BLaER1 (cell line): ENCODE measurements at regions not wholly inside any gene's neighbourhood (a gene's known extent, or its start where the extent isn't known, plus 50 kb on each side); places are given as distances from the start of the nearest gene placed in this dataset.

ENCODE experiments used
- H3K27ac ChIP-seq: shearing (Covaris generic); formaldehyde crosslinking; 2 replicates; pipeline ENCODE4 v1.8.1; 2022
- H3K27me3 ChIP-seq: shearing (Covaris generic); formaldehyde crosslinking; 2 replicates; pipeline ENCODE4 v1.8.1; 2022
- H3K36me3 ChIP-seq: shearing (Covaris generic); formaldehyde crosslinking; 2 replicates; pipeline ENCODE4 v1.8.1; 2022
- H3K4me1 ChIP-seq: shearing (Covaris generic); formaldehyde crosslinking; 2 replicates; pipeline ENCODE4 v1.8.1; 2022
- H3K4me2 ChIP-seq: shearing (Covaris generic); formaldehyde crosslinking; 2 replicates; pipeline ENCODE4 v1.8.1; 2022
- H3K4me3 ChIP-seq: shearing (Covaris generic); formaldehyde crosslinking; 2 replicates; pipeline ENCODE4 v1.8.1; 2022
- H3K9ac ChIP-seq: shearing (Covaris generic); formaldehyde crosslinking; 2 replicates; pipeline ENCODE4 v1.8.1; 2022
- H3K9me3 ChIP-seq: shearing (Covaris generic); formaldehyde crosslinking; 2 replicates; pipeline ENCODE4 v1.8.1; 2022
- H4K20me1 ChIP-seq: shearing (Covaris generic); formaldehyde crosslinking; 2 replicates; pipeline ENCODE4 v1.8.1; 2022
- Cebpa-rat ChIP-seq: shearing (Covaris generic); IDR thresholded peaks from 2 replicates; pipeline ENCODE4 v1.8.1; 2022

GRCh38 chr2:194104687-194105086 is 1552.3 kb upstream of the SLC39A10 start:
- TF ChIP-seq Cebpa-rat = no peak
- Histone ChIP-seq H3K9me3 (no peaks in the 10 kb centered on the region), H3K4me1 (no peaks in the 10 kb centered on the region), H3K9ac (no peak overlapping the region), H3K27me3 (no peaks in the 10 kb centered on the region), H3K27ac (no peak overlapping the region), H3K4me2 (no peak overlapping the region), H3K36me3 (no peaks in the 10 kb centered on the region), H3K4me3 (no peak overlapping the region), H4K20me1 (no peaks in the 10 kb centered on the region)

GRCh38 chr2:194103941-194104659 is 1552.9 kb upstream of the SLC39A10 start:
- no peak overlapping the region for H3K27ac ChIP-seq
- no peaks in the 10 kb centered on the region for H3K27me3 ChIP-seq
- no peak for TF ChIP-seq Cebpa-rat
- H3K4me1 ChIP-seq = no peaks in the 10 kb centered on the region
- H3K4me2 ChIP-seq = no peak overlapping the region
- no peak overlapping the region for H3K9ac ChIP-seq
- no peaks in the 10 kb centered on the region for H3K36me3 ChIP-seq
- H4K20me1 ChIP-seq = no peaks in the 10 kb centered on the region
- no peaks in the 10 kb centered on the region for H3K9me3 ChIP-seq
- H3K4me3 ChIP-seq = no peak overlapping the region

- no peak overlapping the region for H3K4me2 ChIP-seq
- no peak overlapping the region for H3K9ac ChIP-seq
- H3K9me3 ChIP-seq = no peaks in the 10 kb centered on the region
- H3K4me1 ChIP-seq = no peaks in the 10 kb centered on the region
- H3K27me3 ChIP-seq = no peaks in the 10 kb centered on the region
- no peak overlapping the region for H3K27ac ChIP-seq
- no peaks in the 10 kb centered on the region for H3K36me3 ChIP-seq
- no peaks in the 10 kb centered on the region for H4K20me1 ChIP-seq
- H3K4me3 ChIP-seq = no peak overlapping the region
- TF ChIP-seq Cebpa-rat = no peak
These were observed 1554.5 kb upstream of the SLC39A10 start for GRCh38 chr2:194102546-194102945.

- Histone ChIP-seq H4K20me1 (no peaks in the 10 kb centered on the region), H3K4me1 (no peaks in the 10 kb centered on the region), H3K4me2 (no peak overlapping the region), H3K9me3 (no peaks in the 10 kb centered on the region), H3K4me3 (no peak overlapping the region), H3K27me3 (no peaks in the 10 kb centered on the region), H3K36me3 (no peaks in the 10 kb centered on the region), H3K27ac (no peak overlapping the region), H3K9ac (no peak overlapping the region)
- no peak for TF ChIP-seq Cebpa-rat
These were observed 1556.8 kb upstream of the SLC39A10 start for GRCh38 chr2:194100201-194100600.

- no peak for TF ChIP-seq Cebpa-rat
- no peaks in the 10 kb centered on the region for H3K9me3 ChIP-seq
- H3K9ac ChIP-seq = no peak overlapping the region
- no peak overlapping the region for H3K4me2 ChIP-seq
- H4K20me1 ChIP-seq = no peaks in the 10 kb centered on the region
- H3K27me3 ChIP-seq = no peaks in the 10 kb centered on the region
- no peak overlapping the region for H3K4me3 ChIP-seq
- H3K27ac ChIP-seq = no peak overlapping the region
- no peaks in the 10 kb centered on the region for H3K4me1 ChIP-seq
- no peaks in the 10 kb centered on the region for H3K36me3 ChIP-seq
These were observed 1560.6 kb upstream of the SLC39A10 start for GRCh38 chr2:194096402-194096801.

- H3K4me2 ChIP-seq = no peak overlapping the region
- peaks cover 3% of the 10 kb centered on the region; the same call in 1 of the 2 replicates for H3K9me3 ChIP-seq
- H3K4me1 ChIP-seq = no peaks in the 10 kb centered on the region
- H3K27ac ChIP-seq = no peak overlapping the region
- no peak overlapping the region for H3K4me3 ChIP-seq
- no peak overlapping the region for H3K9ac ChIP-seq
- no peaks in the 10 kb centered on the region for H4K20me1 ChIP-seq
- H3K36me3 ChIP-seq = no peaks in the 10 kb centered on the region
- TF ChIP-seq Cebpa-rat = no peak
- no peaks in the 10 kb centered on the region for H3K27me3 ChIP-seq
These were observed 1561.7 kb upstream of the SLC39A10 start for GRCh38 chr2:194095359-194095758.

- H3K9me3 ChIP-seq = peaks cover 6% of the 10 kb centered on the region; the same call in 1 of the 2 replicates
- H3K4me3 ChIP-seq = no peak overlapping the region
- no peaks in the 10 kb centered on the region for H3K36me3 ChIP-seq
- TF ChIP-seq Cebpa-rat = no peak
- no peaks in the 10 kb centered on the region for H3K27me3 ChIP-seq
- H3K4me2 ChIP-seq = no peak overlapping the region
- no peaks in the 10 kb centered on the region for H4K20me1 ChIP-seq
- no peak overlapping the region for H3K9ac ChIP-seq
- 0 out of 2 replicates have a peak, but pooled peaks cover 6% of the 10 kb centered on the region for H3K4me1 ChIP-seq
- H3K27ac ChIP-seq = no peak overlapping the region
These were observed 1566.6 kb upstream of the SLC39A10 start for GRCh38 chr2:194090251-194090905.

- no peak overlapping the region for H3K27ac ChIP-seq
- H3K4me2 ChIP-seq = no peak overlapping the region
- no peaks in the 10 kb centered on the region for H3K27me3 ChIP-seq
- no peak for TF ChIP-seq Cebpa-rat
- no peak overlapping the region for H3K9ac ChIP-seq
- 0 out of 2 replicates have a peak, but pooled peaks cover 6% of the 10 kb centered on the region for H3K4me1 ChIP-seq
- H3K4me3 ChIP-seq = no peak overlapping the region
- no peaks in the 10 kb centered on the region for H4K20me1 ChIP-seq
- H3K36me3 ChIP-seq = no peaks in the 10 kb centered on the region
- H3K9me3 ChIP-seq = peaks cover 14% of the 10 kb centered on the region; the same call in 1 of the 2 replicates
These were observed 1569.7 kb upstream of the SLC39A10 start for GRCh38 chr2:194087089-194087958.

GRCh38 chr2:194086129-194086528 is 1570.9 kb upstream of the SLC39A10 start:
- H3K9ac ChIP-seq = no peak overlapping the region
- H4K20me1 ChIP-seq = no peaks in the 10 kb centered on the region
- H3K9me3 ChIP-seq = peaks cover 14% of the 10 kb centered on the region; the same call in 1 of the 2 replicates
- no peak overlapping the region for H3K27ac ChIP-seq
- 0 out of 2 replicates have a peak, but pooled peaks cover 6% of the 10 kb centered on the region for H3K4me1 ChIP-seq
- H3K4me3 ChIP-seq = no peak overlapping the region
- H3K27me3 ChIP-seq = no peaks in the 10 kb centered on the region
- no peaks in the 10 kb centered on the region for H3K36me3 ChIP-seq
- H3K4me2 ChIP-seq = no peak overlapping the region
- no peak for TF ChIP-seq Cebpa-rat
